ENCODE measurements at regions not wholly inside any gene's neighbourhood (a gene's known extent, or its start where the extent isn't known, plus 50 kb on each side); places are given as distances from the start of the nearest gene placed in this dataset.
"Not testable (repeated sequence)": the region's sequence is repeated elsewhere in the genome, so short reads cannot be mapped to it uniquely, and the experiment has no call there.

DNA sequence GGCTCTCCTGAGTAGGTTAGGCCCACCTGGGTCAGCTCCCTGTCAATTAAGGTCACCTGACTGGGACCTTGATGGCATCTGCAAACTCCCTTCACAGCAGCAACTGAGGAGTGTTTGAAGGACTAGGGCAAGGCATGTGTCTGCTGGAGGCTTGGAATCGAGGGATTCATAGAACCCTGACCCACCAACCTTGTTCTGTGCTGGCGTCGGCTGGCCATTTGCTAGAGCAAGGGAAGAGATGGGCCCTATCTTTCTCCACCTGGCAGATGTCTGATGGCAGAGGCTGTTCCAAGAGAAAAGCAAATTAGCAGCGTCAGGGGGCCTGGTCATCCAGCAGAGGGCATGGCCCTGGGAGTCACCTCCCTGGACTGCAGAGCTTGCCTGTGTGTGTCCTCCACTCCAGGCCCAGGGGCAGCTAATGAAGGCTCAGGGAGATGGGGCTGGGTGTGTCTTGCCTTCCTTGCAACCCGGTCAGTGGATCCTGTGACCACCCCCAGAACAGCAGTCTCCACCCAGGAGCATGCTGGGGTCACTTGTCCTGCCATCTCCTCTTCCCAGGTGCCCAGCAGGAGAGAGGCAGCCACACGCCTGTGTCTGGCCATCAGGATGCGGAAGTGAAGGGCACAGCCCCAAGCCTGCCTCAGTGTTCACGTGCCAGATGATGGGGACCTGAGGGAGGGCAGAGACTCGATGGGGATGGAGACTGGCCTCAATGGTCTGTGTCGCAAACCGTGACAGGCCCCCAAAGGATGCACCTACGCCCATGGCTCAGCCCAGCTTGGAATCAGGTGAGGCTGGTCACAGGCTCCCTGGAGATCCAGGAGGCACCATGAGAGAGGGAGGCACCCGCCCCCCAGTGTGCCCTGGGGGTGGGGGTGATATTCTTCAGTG, 53.9 kb downstream of the BARX1 start:
- ATAC-seq: no peak

DNA sequence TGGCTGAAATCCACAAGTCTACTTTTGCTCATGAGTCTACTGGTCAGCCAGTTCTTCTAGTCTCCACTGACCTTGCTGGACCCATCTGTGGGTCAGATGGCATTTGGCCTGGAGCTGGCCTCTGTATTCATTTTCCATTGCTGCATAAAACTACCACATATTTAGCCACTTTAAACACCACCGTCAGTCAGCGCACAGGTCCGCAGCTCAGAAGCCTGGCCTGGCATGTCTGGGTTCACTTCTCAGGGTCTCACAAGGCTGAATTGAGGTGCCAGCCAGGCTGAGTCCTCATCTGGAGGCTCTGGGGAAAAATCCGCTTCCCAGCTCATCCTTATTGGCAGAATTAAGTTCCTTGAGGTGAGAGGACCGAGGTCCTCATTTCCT, 54.7 kb downstream of the BARX1 start:
- ATAC-seq: no peak

DNA sequence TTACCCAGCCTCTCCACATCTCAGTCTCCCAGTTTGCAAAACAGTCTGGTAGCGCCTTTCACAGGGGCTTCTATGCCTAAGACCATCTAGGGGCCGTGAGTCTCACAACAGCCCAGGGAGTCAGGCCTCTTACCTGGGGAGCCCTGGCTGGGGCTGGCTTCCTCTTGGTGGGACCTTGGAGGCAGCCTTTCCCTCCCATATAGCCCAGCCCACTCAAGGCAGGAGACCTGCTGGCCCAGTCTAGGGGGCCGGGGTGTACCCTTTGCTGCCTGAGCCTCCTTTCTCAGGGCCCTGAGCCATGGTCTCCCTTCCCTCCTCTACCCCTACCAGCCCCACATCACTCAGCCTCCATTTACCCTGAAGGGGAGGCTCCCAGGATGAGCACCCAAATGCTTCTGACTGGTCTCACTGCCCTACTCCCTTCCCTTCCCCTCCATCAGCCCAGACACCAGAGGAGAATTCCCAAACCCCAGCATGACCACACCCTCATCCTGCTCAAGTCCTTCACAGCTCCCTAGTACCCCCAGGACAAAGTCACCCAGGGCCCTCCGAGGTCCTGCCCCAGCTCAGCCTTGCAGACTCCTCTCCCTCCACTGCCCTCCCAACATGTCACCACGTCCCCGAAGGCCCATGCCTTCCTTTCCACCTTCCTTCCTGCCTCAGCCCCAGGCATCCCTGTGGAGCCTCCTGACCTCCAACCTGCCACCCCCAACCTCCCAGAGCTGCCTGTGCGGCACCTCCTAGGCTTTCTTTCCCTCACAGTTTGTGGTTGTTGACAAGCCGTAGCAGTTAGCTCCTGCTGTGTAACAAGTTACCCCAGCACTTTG, 55.3 kb downstream of the BARX1 start:
- ATAC-seq: no peak

DNA sequence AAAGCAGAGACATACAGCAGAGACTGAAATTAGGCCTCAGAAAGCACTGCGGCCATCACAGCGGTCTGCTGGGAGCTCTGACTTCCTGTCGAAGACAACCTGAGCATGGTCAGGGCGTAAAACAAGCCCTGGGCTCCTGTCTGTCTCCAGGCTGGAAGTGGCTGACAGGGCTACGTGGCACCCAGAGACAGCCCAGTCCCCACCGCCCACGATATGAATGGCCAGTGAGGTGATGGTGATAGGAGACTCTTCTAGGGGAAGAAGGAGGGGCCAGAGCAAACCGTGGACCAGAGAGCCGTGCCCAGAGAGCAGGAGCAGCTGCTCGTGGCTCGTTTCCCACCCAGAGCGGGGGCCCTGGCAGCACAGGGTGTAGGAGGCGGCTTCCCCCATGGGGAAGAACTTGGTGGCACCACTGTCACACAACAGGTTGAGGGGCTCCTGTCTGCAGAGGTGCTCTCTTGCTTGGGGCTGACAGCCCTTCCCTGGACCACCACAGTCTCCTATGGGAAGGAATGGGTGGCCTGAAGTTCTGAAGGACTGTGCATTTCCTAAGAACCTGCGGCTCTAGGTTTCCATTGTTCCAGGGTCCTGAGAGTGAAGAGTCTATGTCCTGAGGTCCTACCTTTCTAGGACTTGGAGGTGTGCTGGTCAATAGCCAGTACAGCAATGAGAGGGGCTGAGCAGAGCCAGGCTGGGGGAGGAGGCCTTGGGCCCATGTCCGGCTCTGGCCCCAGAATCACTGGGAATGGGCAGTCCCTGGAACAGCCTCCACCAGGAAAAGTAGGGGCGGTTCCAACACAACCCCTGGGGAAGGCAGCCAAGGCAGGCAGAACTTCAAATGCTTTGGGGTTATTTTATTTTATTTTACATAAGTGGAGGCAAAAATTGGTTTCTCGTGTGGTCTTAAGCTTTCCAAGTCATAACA, 56.4 kb downstream of the BARX1 start:
- no peak for ATAC-seq

DNA sequence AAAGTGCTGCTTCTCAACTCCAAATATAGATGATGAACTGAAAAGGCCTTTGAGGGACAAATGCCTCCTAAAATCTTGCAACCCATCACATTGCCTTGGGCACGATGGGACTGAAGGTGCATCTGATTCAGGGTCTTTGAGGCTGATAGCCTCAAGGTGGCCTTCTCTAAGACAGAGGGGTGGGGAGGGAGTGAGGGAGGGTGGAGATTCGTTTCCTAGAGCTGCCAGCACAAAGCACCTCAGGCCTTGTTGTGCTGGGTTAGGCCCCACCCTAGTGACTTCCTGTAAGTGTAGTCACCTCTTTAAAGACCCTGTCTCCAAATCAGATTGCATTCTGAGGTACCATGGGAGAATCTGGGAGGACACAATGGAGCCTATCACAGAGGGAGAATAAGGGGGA, 57.1 kb downstream of the BARX1 start:
- no peak for ATAC-seq

- no peak for ATAC-seq
Observed at GRCh38 chr9:93897075-93897970, 57.8 kb downstream of the BARX1 start.

DNA sequence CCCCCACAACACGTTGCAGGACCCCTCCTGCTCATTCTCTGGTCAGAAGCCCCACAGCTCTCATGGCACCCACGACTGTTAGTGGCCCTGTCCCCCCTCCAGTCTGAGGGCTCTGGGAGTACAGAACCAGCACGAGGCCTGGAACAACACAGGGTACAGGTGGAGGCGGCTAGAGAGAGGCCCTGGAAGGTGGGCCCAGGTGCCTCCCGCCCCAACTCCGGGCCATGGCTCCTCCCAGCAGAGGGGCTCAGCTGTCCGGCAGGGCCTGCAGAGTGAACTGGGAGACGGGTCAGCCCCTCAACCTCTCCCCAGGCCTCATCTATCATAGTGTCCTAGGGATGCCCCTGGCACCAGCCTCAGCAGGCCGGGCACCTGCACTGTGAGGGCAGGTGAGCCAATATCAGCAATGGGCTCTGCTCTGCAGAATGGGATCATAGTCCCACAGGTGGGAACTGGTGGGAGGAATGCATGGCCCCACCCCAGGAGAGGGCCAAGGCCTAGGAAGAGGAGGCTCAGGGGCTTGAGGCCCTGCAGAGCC, 58.6 kb downstream of the BARX1 start:
- ATAC-seq: no peak

- ATAC-seq: no peak
Observed at GRCh38 chr9:93896093-93896492, 59.1 kb downstream of the BARX1 start.

- no peak for ATAC-seq
Observed at GRCh38 chr9:93895535-93895934, 59.6 kb downstream of the BARX1 start.

GRCh38 chr9:93894691-93895079, 60.5 kb downstream of the BARX1 start:
- no peak for ATAC-seq

DNA sequence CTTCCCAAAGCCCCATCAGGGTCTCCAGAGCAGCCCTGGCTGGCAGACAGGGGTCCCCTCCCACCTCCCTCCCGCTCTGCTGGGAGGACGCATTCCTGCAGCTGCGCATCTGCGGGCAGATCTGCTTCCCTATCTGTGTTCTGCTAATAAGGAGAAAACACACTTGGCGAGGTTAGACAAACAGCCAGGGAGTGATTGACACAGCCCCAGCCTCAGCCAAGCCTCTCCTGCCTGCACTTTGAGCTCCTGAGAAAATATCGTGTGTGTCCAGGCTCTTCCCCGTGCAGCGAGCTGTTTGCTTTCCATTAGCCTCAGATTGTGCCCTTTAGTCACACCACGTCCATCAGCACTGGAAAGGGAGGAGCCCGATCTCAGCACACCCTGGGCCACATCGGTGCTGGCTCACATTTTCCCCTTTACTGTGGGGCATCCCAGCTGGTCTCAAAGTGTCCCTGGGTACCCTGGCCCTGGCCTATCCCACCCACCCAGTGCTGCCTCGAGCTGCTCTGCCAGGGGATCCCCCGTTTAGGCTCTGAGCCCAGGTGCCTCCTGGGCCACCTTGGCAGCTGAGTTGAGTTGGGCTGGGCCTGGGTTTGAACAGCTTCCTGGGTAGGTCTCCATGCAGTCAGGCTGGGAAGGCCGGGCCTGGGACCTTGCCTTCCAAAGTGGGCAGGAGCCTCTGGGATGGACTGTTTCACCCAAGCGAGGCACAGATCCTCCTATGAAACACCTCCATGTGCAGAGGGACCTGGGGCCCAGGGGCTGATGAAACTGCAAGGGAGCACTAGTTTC, 61.1 kb downstream of the BARX1 start:
- no peak for ATAC-seq

GRCh38 chr9:93893194-93893593, 62.0 kb downstream of the BARX1 start:
- no peak for ATAC-seq

DNA sequence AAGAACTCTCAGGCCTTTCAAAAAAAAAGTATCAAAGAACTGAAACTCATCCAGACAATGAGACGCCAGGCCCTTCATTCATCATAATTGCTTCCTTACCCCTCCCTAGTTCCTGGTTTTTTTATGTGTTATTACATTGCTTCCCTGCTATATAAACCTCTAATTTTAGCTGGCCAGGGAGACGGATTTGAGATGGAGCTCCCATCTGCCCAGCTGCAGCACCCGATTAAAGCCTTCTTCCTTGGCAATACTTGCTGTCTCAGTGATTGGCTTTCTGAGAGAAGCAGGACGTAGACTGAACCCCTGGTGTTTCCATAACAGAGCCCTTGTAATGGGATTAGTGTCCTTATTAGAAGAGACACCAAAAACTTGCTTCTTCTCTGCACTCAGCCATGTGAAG, 62.4 kb downstream of the BARX1 start:
- ATAC-seq: no peak

GRCh38 chr9:93891549-93892310, 63.4 kb downstream of the BARX1 start:
- no peak for ATAC-seq

DNA sequence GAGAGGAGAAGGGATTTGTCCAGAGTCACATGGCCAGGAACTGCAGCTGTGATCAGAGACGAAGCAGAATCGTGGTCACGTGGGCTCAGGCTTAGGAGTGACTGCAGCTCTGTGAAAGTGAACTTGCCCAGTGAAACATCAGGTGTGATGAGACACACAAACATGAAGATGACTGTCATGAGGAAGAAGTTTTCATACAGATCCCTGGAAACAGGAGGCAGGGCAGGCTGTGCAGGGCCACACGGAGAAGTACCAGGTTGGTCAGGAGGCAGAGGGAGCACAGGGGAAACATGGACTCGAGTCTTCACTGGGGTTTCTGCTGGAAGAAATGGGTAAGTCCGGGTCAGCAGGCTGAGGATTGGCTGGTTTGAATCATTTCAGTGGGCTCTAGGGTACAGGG, 64.1 kb downstream of the BARX1 start:
- no peak for ATAC-seq

DNA sequence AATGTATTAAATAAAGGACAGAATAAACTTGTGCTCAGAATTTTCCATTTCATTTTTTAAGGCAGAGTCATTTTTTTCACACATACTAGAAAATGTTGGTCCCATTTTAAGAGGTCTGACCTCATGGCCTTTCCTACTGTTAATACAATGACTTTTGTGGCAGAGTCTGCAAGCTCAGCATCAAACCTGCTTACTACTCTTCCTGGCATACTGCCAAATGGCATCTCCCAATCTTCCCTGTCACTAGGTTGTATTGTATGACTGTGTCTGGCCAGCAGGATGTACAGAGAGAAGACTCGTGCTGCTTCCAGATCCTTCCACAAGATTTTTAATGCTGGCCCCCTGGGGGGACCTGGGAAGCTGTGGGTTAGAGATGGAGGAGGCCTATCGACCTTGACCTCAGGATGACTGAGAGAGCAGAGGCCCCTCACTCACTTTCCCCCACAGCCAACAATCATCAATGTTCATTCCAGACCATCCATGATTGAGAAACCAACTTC, 64.7 kb downstream of the BARX1 start:
- no peak for ATAC-seq

- ATAC-seq: no peak
Observed at GRCh38 chr9:93886911-93887310, 68.2 kb downstream of the BARX1 start.

DNA sequence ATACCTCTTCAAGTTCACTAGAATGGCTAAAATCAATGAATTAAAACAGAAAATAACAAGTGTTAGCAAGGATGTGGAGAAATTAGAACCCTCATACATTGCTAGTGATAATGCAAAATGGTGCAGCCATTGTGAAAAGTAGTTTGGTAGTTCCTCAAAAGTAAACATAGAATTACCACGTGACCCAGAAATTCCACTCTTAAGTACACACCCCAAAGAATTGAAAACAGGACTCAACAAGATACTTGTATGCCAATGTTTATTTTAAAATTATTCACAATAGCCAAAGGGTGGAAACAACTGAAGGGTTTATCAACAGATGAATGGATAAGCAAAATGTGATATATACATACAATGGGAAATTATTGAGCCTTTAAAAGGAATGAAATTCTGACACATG, 70.3 kb downstream of the BARX1 start:
- no peak for ATAC-seq

DNA sequence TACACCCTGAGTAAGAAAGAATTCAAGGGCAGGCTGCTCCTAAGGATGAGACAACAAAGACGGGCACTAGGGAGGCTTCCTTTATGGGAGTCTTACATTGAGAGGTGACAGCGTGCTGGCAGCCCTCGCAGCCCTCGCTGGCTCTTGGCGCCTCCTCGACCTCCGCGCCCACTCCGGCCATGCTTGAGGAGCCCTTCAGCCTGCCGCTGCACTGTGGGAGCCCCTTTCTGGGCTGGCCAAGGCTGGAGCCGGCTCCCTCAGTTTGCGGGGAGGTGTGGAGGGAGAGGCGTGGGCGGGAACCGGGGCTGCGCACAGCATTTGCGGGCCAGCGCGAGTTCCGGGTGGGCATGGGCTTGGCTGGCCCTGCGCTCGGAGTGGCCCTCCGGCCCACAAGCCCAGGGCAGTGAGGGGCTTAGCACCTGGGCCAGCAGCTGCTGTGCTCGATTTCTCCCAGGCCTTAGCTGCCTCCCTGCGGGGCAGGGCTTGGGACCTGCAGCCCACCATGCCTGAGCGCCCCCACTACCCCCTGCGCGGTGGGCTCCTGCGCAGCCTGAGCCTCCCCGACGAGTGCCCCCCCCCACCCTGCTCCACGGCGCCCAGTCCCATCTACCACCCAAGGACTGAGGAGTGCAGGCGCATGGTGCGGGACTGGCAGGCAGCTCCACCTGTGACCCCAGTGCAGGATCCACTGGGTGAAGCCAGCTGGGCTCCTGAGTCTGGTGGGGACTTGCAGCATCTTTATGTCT, 75.3 kb downstream of the BARX1 start:
- not testable (repeated sequence) for ATAC-seq
